ENCODE measurements at regions not wholly inside any gene's neighbourhood (a gene's known extent, or its start where the extent isn't known, plus 50 kb on each side); places are given as distances from the start of the nearest gene placed in this dataset.

GRCh38 chrY:8994001-8994400, 343.3 kb upstream of the TSPY4 start:
- intact Hi-C loops (cut with DNase I): no loop called here
- DNase-seq: peak in 15 of 42 donors; percentile 2 to 79 (median 40)

GRCh38 chrY:9001231-9001630, 336.0 kb upstream of the TSPY4 start:
- intact Hi-C loops (cut with DNase I): no loop called here
- no peak for DNase-seq

GRCh38 chrY:9003739-9004138, 333.5 kb upstream of the TSPY4 start:
- no peak for DNase-seq
- intact Hi-C loops (cut with DNase I): no loop called here

GRCh38 chrY:9008648-9009047, 328.6 kb upstream of the TSPY4 start:
- intact Hi-C loops (cut with DNase I): no loop called here
- no peak for DNase-seq

GRCh38 chrY:9016916-9017315, 320.3 kb upstream of the TSPY4 start:
- DNase-seq: no peak
- intact Hi-C loops (cut with DNase I): no loop called here

- DNase-seq: no peak
- intact Hi-C loops (cut with DNase I): no loop called here
Observed at GRCh38 chrY:9018401-9018800, 318.9 kb upstream of the TSPY4 start.

GRCh38 chrY:9027729-9028375, 309.4 kb upstream of the TSPY4 start:
- intact Hi-C loops (cut with DNase I): no loop called here
- no peak for DNase-seq

- DNase-seq: no peak
Observed at GRCh38 chrY:9029929-9030328, 307.3 kb upstream of the TSPY4 start.

GRCh38 chrY:9034217-9034616, 303.0 kb upstream of the TSPY4 start:
- intact Hi-C loops (cut with DNase I): no loop called here

More at GRCh38 chrY:9029929-9030328, 307.3 kb upstream of the TSPY4 start:
- intact Hi-C loops (cut with DNase I): no loop called here

GRCh38 chrY:9035246-9035645, 302.0 kb upstream of the TSPY4 start:
- DNase-seq: no peak
- intact Hi-C loops (cut with DNase I): no loop called here

More at GRCh38 chrY:9034217-9034616, 303.0 kb upstream of the TSPY4 start:
- no peak for DNase-seq

- DNase-seq: no peak
- intact Hi-C loops (cut with DNase I): no loop called here
Observed at GRCh38 chrY:9041474-9041873, 295.8 kb upstream of the TSPY4 start.

Measured in head of caudate nucleus (tissue), 42 donors.